ENCODE measurements at regions not wholly inside any gene's neighbourhood (a gene's known extent, or its start where the extent isn't known, plus 50 kb on each side); places are given as distances from the start of the nearest gene placed in this dataset.
"Not testable (repeated sequence)": the region's sequence is repeated elsewhere in the genome, so short reads cannot be mapped to it uniquely, and the experiment has no call there.

DNA sequence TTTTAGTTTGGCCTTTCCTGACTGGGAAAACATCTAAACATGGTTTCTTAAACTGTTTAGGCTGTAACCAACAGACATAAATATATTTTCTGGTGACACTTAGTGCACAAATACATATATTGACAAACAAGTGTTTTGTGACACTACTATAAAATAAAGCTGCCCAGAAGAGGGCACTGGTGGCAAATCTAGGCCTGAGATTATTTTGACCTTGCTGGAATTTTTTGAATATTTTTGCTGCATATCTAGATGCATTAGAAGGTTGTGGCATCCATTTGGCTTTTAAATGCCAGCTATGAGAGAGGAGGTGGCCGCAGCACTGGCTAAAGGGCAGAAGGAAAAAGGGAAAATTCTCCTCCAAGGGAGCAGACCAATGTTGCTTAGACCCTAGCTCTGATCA lies 139.6 kb downstream of the KLRB1 start:
- TF ChIP-seq, protein P1, sequence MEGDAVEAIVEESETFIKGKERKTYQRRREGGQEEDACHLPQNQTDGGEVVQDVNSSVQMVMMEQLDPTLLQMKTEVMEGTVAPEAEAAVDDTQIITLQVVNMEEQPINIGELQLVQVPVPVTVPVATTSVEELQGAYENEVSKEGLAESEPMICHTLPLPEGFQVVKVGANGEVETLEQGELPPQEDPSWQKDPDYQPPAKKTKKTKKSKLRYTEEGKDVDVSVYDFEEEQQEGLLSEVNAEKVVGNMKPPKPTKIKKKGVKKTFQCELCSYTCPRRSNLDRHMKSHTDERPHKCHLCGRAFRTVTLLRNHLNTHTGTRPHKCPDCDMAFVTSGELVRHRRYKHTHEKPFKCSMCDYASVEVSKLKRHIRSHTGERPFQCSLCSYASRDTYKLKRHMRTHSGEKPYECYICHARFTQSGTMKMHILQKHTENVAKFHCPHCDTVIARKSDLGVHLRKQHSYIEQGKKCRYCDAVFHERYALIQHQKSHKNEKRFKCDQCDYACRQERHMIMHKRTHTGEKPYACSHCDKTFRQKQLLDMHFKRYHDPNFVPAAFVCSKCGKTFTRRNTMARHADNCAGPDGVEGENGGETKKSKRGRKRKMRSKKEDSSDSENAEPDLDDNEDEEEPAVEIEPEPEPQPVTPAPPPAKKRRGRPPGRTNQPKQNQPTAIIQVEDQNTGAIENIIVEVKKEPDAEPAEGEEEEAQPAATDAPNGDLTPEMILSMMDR (IDR thresholded peaks at IDR 0.05 in 2 of 3, conservative IDR thresholded peaks at IDR 0.05 in 1 of 3; ENCODE audit: control insufficient read depth in 2 of 3, extremely low read depth in 1 of 3, insufficient read depth in 1 of 3, low read depth in 3 of 3, low read length in 3 of 3), result not testable (repeated sequence)
- TF ChIP-seq MXI1 (IDR thresholded peaks at IDR 0.05; ENCODE audit: low read depth, low read length); BRCA1 (IDR thresholded peaks at IDR 0.05; ENCODE audit: low read depth, low read length); TAF1 (IDR thresholded peaks at IDR 0.05; ENCODE audit: borderline replicate concordance, low read depth, low read length); DPF2 (IDR thresholded peaks at IDR 0.05); POLR2AphosphoS5 (IDR thresholded peaks at IDR 0.05; ENCODE audit: low read length); SREBF2 (IDR thresholded peaks at IDR 0.05; ENCODE audit: low read length); EZH2 (IDR thresholded peaks at IDR 0.05; ENCODE audit: borderline replicate concordance, control insufficient read depth, low read depth, low read length); RELA (IDR thresholded peaks at IDR 0.05; ENCODE audit: borderline replicate concordance, partially characterized antibody); FOS (IDR thresholded peaks at IDR 0.05; ENCODE audit: borderline replicate concordance, extremely low read depth, insufficient read length): not testable (repeated sequence)
- TF ChIP-seq, protein P2, sequence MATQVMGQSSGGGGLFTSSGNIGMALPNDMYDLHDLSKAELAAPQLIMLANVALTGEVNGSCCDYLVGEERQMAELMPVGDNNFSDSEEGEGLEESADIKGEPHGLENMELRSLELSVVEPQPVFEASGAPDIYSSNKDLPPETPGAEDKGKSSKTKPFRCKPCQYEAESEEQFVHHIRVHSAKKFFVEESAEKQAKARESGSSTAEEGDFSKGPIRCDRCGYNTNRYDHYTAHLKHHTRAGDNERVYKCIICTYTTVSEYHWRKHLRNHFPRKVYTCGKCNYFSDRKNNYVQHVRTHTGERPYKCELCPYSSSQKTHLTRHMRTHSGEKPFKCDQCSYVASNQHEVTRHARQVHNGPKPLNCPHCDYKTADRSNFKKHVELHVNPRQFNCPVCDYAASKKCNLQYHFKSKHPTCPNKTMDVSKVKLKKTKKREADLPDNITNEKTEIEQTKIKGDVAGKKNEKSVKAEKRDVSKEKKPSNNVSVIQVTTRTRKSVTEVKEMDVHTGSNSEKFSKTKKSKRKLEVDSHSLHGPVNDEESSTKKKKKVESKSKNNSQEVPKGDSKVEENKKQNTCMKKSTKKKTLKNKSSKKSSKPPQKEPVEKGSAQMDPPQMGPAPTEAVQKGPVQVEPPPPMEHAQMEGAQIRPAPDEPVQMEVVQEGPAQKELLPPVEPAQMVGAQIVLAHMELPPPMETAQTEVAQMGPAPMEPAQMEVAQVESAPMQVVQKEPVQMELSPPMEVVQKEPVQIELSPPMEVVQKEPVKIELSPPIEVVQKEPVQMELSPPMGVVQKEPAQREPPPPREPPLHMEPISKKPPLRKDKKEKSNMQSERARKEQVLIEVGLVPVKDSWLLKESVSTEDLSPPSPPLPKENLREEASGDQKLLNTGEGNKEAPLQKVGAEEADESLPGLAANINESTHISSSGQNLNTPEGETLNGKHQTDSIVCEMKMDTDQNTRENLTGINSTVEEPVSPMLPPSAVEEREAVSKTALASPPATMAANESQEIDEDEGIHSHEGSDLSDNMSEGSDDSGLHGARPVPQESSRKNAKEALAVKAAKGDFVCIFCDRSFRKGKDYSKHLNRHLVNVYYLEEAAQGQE (IDR thresholded peaks at IDR 0.05; ENCODE audit: low read depth, low read length), result not testable (repeated sequence)
